Karpas-422 (cell line): ENCODE measurements at regions not wholly inside any gene's neighbourhood (a gene's known extent, or its start where the extent isn't known, plus 50 kb on each side); places are given as distances from the start of the nearest gene placed in this dataset.

ENCODE experiments used
- DNase-seq: peaks from one replicate; pipeline ENCODE4 v3.0.0-alpha.2; 2015
- H2AFZ ChIP-seq: fragments of 200-600 bp; sonication (generic); 2 replicates; pipeline ENCODE4 v1.6.1; 2014; ENCODE audit warnings: antibody characterized with exemption, low read length, mixed read lengths
- H3K27ac ChIP-seq: fragments of 200-600 bp; sonication (generic); 2 replicates; pipeline ENCODE4 v1.5.1; 2014; ENCODE audit warnings: mild to moderate bottlenecking, low read length, moderate library complexity
- H3K27me3 ChIP-seq: fragments of 200-600 bp; sonication (generic); 2 replicates; pipeline ENCODE4 v1.6.1; 2014; ENCODE audit warnings: low read length, mixed read lengths
- H3K36me3 ChIP-seq: fragments of 200-600 bp; sonication (generic); 2 replicates; pipeline ENCODE4 v1.6.1; 2014; ENCODE audit warnings: low read length, mixed read lengths; ENCODE audit not compliant: insufficient read depth
- H3K4me1 ChIP-seq: fragments of 200-600 bp; sonication (generic); 2 replicates; pipeline ENCODE4 v1.6.1; 2014; ENCODE audit warnings: mild to moderate bottlenecking, low read length, mixed read lengths
- H3K4me2 ChIP-seq: fragments of 200-600 bp; sonication (generic); 2 replicates; pipeline ENCODE4 v1.6.1; 2014; ENCODE audit warnings: low read length, low read depth, mild to moderate bottlenecking; ENCODE audit not compliant: poor library complexity, severe bottlenecking
- H3K4me3 ChIP-seq: fragments of 200-600 bp; sonication (generic); 2 replicates; pipeline ENCODE4 v1.5.1; 2014; ENCODE audit warnings: mild to moderate bottlenecking, antibody characterized with exemption, low read length, mixed read lengths
- H3K79me2 ChIP-seq: fragments of 200-600 bp; sonication (generic); 2 replicates; pipeline ENCODE4 v1.6.1; 2014; ENCODE audit warnings: mild to moderate bottlenecking, low read length, mixed read lengths
- H3K9ac ChIP-seq: fragments of 200-600 bp; sonication (generic); 2 replicates; pipeline ENCODE4 v1.6.0; 2014; ENCODE audit warnings: low read length
- H3K9me2 ChIP-seq: fragments of 200-600 bp; sonication (generic), shearing (Covaris generic); replicated peaks from 2 replicates; pipeline ENCODE4 v1.6.0; 2014; ENCODE audit warnings: mild to moderate bottlenecking, low read length, moderate library complexity; ENCODE audit not compliant: insufficient read depth
- H3K9me3 ChIP-seq: fragments of 300-700, 200-600 bp; sonication (generic); 2 replicates; pipeline ENCODE4 v1.6.1; 2014; ENCODE audit warnings: low read length, mixed read lengths
- H4K20me1 ChIP-seq: fragments of 200-600 bp; sonication (generic); 2 replicates; pipeline ENCODE4 v1.6.1; 2014; ENCODE audit warnings: mild to moderate bottlenecking, antibody characterized with exemption, low read length, low read depth; ENCODE audit not compliant: insufficient read depth

DNA sequence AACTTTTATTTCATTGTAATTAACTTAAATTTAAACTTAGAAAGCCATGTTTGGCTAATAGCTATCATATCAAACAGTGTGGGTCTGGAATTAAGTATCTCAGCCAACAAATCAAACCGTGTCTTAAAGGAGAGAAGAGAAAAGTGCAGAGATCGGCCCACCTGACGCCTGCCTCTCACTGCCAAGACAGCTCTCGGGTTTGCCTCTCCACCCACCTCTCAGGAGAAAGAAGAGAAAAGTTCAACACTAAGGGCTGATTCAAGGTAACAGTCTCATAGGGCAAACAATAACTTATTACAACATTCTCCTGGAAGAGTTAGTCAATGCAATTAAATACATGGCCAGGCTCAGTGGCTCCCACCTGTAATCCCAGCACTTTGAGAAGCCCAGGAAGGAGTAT is 64.8 kb upstream of the PRR20G start:
- Histone ChIP-seq H3K4me3 (no peak overlapping the region), H3K27ac (no peak overlapping the region), H3K27me3 (no peaks in the 10 kb centered on the region), H3K9me2 (no peaks in the 10 kb centered on the region), H3K4me1 (no peaks in the 10 kb centered on the region), H4K20me1 (no peaks in the 10 kb centered on the region), H3K79me2 (no peaks in the 10 kb centered on the region), H2AFZ (no peak overlapping the region), H3K4me2 (no peak overlapping the region), H3K36me3 (no peaks in the 10 kb centered on the region), H3K9ac (no peak overlapping the region), H3K9me3 (peaks cover 6% of the 10 kb centered on the region; the same call in 1 of the 2 replicates)
- DNase-seq, result no peak

DNA sequence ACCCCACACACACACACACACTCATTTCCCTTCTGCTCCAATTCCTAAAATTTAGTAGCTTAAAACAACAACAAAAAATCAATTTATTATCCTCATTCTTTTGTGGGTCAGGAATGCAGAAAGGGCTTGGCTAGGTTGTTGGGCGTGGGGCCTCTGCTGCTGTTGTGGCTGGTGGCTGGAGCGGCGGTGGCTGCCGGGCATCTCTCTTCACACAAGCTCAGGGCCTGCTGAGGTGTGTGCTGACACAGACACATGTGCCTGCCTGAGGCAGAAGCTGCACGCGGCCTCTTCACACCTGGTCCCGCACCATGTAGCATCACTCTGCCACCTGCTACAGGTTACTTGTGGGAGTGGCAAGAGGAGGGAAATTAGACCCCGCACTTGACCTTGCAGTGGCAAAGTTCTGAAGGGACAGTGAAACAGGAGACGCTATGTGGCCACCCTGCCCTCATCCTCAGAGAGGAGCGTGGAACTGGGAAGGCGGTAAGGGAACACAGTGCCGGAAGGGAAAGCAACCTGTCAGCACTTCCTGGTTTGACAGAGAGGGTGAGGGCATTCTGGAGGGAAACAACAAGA is 64.0 kb upstream of the PRR20G start:
- no peak overlapping the region for H3K4me2 ChIP-seq

DNA sequence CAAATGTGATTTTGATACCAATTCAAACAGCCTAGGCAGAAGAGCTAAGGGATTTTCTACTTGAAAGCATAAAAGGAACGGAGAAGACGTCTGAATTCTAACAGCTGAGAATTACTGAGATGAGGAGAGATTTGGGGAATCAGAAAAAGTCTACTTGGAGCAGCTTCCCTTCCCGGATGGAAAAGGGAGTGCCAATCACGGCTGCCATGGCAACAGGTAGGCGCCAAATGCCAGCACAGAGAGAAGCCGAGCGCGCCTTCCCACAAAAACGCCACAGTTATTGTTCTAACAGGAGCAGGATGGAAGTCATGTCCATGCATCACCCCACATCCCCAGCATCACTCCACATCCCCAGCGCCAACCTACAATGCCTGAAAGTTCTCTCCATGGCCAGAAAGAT is 63.5 kb upstream of the PRR20G start:
- no peak overlapping the region for H3K4me2 ChIP-seq
- no peak overlapping the region for H3K4me3 ChIP-seq
- no peaks in the 10 kb centered on the region for H3K9me2 ChIP-seq
- H4K20me1 ChIP-seq, result no peaks in the 10 kb centered on the region
- H3K27ac ChIP-seq, result no peak overlapping the region
- H2AFZ ChIP-seq, result no peak overlapping the region
- H3K9me3 ChIP-seq, result peaks cover 3% of the 10 kb centered on the region; the same call in 1 of the 2 replicates
- H3K4me1 ChIP-seq, result no peaks in the 10 kb centered on the region
- H3K27me3 ChIP-seq, result no peaks in the 10 kb centered on the region
- no peaks in the 10 kb centered on the region for H3K79me2 ChIP-seq
- H3K36me3 ChIP-seq, result no peaks in the 10 kb centered on the region
- H3K9ac ChIP-seq, result no peak overlapping the region
- no peak for DNase-seq

More for the DNA sequence above, 64.0 kb upstream of the PRR20G start:
- H2AFZ ChIP-seq, result no peak overlapping the region
- no peak overlapping the region for H3K4me3 ChIP-seq
- peaks cover 6% of the 10 kb centered on the region; the same call in 1 of the 2 replicates for H3K9me3 ChIP-seq
- no peaks in the 10 kb centered on the region for H4K20me1 ChIP-seq
- no peak overlapping the region for H3K9ac ChIP-seq
- H3K36me3 ChIP-seq, result no peaks in the 10 kb centered on the region
- DNase-seq, result no peak
- no peaks in the 10 kb centered on the region for H3K9me2 ChIP-seq
- H3K27ac ChIP-seq, result no peak overlapping the region
- H3K4me1 ChIP-seq, result no peaks in the 10 kb centered on the region
- H3K79me2 ChIP-seq, result no peaks in the 10 kb centered on the region
- H3K27me3 ChIP-seq, result no peaks in the 10 kb centered on the region

DNA sequence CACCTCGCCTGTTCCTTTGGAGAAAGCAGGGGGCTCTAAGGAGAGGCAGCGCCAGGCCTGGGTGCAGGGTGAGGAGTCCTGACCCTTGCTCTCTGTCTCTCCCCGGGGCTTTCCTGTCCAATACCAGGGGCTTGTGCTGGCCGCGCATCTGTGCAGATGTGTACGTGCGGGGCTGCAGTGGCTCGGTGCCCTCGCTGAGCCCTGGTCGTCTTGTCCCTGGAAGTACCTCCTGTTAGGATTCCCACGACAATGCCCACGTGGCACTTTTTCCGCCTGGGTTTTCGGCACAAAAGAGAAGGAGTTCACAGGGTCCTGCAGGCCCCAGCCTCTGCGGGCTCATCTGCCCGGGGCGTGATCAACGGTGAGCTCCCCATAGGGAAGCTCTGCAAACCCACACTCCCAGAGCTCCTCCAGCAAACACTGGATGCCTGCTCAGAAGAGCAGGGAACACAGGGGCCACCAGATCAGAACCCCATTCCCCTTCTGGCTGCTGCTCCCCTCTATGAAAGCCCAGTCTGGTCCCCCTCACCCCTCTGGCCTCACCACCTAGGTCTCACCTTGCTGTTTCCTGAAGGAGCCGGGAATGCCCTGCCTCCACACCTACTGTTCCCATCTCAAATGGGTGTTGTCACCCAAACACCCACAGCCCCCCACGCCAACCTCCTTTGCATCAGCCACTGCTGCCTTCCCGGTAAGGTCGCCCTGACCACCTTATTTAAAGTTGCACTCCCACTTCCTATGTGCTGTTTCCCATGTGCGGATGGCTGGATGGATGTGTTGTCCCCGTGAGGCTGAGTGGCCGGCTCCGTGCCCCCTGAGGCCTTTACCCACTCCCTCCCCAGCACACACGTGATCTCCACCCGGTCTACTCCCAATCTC is 62.6 kb upstream of the PRR20G start:
- no peaks in the 10 kb centered on the region for H3K27me3 ChIP-seq
- no peak overlapping the region for H3K4me3 ChIP-seq
- H3K9me2 ChIP-seq, result no peaks in the 10 kb centered on the region
- no peaks in the 10 kb centered on the region for H3K9me3 ChIP-seq
- no peaks in the 10 kb centered on the region for H3K79me2 ChIP-seq
- H3K9ac ChIP-seq, result no peak overlapping the region
- H3K4me1 ChIP-seq, result no peaks in the 10 kb centered on the region
- H2AFZ ChIP-seq, result no peak overlapping the region
- no peaks in the 10 kb centered on the region for H3K36me3 ChIP-seq
- no peak overlapping the region for H3K4me2 ChIP-seq
- no peak for DNase-seq
- H4K20me1 ChIP-seq, result no peaks in the 10 kb centered on the region
- no peak overlapping the region for H3K27ac ChIP-seq

DNA sequence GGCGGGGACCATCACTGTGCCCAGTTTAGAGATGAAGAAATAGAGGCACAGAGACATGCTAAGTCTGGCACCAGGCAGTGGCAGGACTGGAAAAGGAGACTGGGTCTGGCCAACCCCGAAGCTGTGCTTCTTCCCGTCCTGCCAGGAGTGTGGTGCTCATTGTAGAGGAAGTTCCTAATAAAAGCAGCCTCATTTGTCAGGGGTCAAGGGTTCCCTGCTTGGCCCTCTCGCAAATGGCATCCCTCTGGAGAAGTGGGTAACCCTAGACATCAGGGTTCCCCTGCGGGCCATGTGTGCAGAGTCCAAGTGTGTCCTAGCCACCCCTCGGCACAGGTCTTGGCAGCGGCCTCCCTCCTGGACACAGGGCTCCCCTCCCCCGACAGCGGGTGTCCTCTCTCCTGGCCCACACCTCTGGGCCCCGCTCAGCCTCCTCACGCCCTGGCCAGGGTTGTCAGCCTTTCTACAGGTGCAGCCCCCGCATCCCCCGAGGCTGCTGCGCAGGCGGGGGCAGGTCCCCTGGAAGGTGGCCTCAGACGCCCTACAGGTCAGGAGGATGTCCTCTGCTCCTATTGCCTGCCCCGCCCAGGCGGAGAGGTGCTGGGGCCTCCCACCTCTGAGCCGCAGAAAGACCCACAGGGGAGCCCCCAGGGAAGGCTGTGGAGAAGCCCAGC is 61.8 kb upstream of the PRR20G start:
- Histone ChIP-seq H3K4me3 (no peak overlapping the region), H3K9ac (no peak overlapping the region), H3K27ac (no peak overlapping the region), H3K9me3 (no peaks in the 10 kb centered on the region), H3K79me2 (no peaks in the 10 kb centered on the region), H3K9me2 (no peaks in the 10 kb centered on the region), H3K4me2 (no peak overlapping the region), H3K4me1 (no peaks in the 10 kb centered on the region), H3K27me3 (no peaks in the 10 kb centered on the region), H3K36me3 (no peaks in the 10 kb centered on the region), H2AFZ (no peak overlapping the region), H4K20me1 (no peaks in the 10 kb centered on the region)
- DNase-seq, result no peak

DNA sequence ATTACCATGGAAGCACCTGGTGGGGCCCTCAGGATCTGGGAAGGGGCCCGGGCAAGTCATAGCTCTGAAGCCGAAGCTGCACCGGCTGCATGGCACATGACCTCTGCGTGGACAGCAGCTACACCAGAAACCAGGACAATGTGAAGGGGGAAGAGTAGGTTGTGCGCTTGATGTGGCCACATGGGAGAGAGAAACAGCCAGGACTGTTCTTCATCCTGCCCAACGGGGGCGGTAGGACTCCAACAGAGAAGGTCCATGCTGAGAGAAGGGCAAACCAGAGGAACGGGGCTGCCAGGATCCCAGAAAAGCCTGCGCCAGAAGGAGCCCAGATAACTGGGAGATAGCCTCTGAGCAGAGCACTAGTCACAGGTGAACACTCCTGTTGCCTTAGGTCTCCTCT is 54.9 kb upstream of the PRR20G start:
- Histone ChIP-seq H3K79me2 (no peaks in the 10 kb centered on the region), H3K9me3 (no peaks in the 10 kb centered on the region), H3K27ac (no peak overlapping the region), H3K27me3 (no peaks in the 10 kb centered on the region), H3K9ac (no peak overlapping the region), H3K36me3 (no peaks in the 10 kb centered on the region), H3K4me3 (no peak overlapping the region), H3K4me1 (no peaks in the 10 kb centered on the region), H2AFZ (no peak overlapping the region), H3K4me2 (no peak overlapping the region), H4K20me1 (no peaks in the 10 kb centered on the region), H3K9me2 (no peaks in the 10 kb centered on the region)
- DNase-seq, result peak; percentile 51

DNA sequence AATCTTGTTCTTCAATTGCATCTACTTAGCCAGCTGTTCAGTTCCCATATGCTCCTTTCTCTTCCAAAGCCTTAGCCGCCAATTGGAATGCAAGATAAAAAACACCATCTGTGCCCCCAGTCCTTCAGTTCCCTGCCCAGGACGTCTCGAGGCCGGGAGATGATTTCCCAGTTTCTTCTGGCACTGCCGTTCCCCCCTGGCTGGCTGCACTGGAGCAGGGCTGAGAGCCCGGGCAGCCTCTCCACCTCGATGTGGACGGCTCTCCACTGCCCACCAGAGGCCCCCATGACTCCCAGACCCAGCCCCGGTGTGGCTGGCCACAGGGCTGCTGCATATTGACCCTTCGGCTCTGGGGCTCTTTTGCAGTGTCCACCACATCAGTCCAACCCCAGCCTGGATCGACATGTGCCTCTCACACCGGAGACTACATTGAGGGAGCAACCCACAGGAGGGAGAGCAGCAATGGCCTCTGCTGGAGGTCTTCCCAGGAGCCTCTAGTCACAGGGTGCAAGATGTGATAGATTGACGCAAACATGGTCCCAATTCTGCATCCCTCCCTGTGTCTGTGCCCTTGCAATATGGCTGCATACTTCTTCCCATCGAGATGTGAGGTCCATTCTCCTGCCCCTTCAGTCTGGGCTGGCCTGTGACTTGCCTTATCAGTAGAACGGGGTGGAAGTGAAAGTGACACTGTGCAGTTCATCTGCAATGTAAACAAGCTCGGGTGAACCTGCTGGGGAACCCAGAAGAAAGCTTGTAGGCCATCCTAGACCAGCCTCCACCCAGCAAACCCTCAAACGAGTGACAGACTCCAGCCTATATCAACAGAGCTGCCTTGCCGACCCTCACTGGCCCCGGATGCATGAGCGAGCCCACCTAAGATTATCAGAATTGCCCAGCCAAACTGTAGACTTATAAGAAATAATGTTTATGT is 52.3 kb upstream of the PRR20G start:
- Histone ChIP-seq H3K9me3 (no peaks in the 10 kb centered on the region), H3K9me2 (no peaks in the 10 kb centered on the region), H2AFZ (no peak overlapping the region), H3K4me3 (no peak overlapping the region), H3K27me3 (no peaks in the 10 kb centered on the region), H3K27ac (no peak overlapping the region), H3K9ac (no peak overlapping the region), H3K79me2 (no peaks in the 10 kb centered on the region), H3K36me3 (no peaks in the 10 kb centered on the region), H4K20me1 (no peaks in the 10 kb centered on the region), H3K4me2 (no peak overlapping the region), H3K4me1 (no peaks in the 10 kb centered on the region)
- DNase-seq, result no peak
